ENCODE measurements at regions not wholly inside any gene's neighbourhood (a gene's known extent, or its start where the extent isn't known, plus 50 kb on each side); places are given as distances from the start of the nearest gene placed in this dataset.

DNA sequence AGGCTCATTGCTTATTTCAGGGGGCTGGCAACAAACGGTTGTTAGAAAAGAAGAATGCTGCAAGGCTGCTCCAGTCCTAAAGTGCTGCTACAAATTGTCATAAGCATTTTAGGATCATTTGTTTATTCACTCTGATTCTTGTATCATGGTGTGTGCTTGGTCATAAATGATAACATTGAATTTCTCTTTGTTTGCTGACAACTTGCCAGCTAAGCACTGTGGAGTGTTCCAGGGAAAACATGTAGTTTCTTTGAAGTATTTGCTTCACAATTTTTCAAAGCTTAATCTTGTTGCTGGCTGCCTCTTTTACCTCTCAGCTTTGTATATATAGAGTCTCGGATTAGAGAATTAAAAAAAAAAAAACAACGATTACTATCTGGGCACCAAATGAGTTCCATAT lies 263.0 kb downstream of the PHF14 start:
- DNase-seq (ENCODE audit: low read depth) = no peak
- no peak for TF ChIP-seq CTCF (conservative IDR thresholded peaks at IDR 0.05; ENCODE audit: control insufficient read depth, insufficient read depth, low read depth, low read length)
- H3K4me3 ChIP-seq (ENCODE audit: control insufficient read depth, low read depth, low read length) = no peak overlapping the region

- no peak for DNase-seq (ENCODE audit: low read depth)
- no peak for TF ChIP-seq CTCF (conservative IDR thresholded peaks at IDR 0.05; ENCODE audit: control insufficient read depth, insufficient read depth, low read depth, low read length)
- H3K4me3 ChIP-seq (ENCODE audit: control insufficient read depth, low read depth, low read length) = no peak overlapping the region
Measured at GRCh38 chr7:11237742-11238141, 264.1 kb downstream of the PHF14 start.

- no peak overlapping the region for H3K4me3 ChIP-seq (ENCODE audit: control insufficient read depth, low read depth, low read length)
- no peak for TF ChIP-seq CTCF (conservative IDR thresholded peaks at IDR 0.05; ENCODE audit: control insufficient read depth, insufficient read depth, low read depth, low read length)
- no peak for DNase-seq (ENCODE audit: low read depth)
Measured at GRCh38 chr7:11239316-11239715, 265.6 kb downstream of the PHF14 start.

DNA sequence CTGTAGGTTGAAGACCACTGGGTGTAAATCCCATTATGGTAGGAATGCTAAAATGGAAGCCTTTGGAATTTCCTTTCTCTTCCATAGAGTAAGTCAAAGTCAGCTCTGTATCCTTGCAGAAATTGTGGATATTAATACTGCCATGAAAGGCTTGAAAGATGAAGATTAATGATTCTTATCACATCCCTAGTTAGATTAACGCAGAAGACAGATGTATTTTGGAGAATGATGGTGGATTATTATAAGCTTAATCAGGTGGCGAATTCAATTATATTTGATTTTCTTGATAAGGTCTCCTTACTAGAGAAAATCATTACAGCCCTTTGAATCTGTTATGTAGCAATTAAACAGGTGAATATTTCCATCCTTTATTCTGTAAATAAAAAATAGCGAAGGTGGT lies 270.1 kb downstream of the PHF14 start:
- no peak for TF ChIP-seq CTCF (conservative IDR thresholded peaks at IDR 0.05; ENCODE audit: control insufficient read depth, insufficient read depth, low read depth, low read length)
- no peak for DNase-seq (ENCODE audit: low read depth)
- no peak overlapping the region for H3K4me3 ChIP-seq (ENCODE audit: control insufficient read depth, low read depth, low read length)

DNA sequence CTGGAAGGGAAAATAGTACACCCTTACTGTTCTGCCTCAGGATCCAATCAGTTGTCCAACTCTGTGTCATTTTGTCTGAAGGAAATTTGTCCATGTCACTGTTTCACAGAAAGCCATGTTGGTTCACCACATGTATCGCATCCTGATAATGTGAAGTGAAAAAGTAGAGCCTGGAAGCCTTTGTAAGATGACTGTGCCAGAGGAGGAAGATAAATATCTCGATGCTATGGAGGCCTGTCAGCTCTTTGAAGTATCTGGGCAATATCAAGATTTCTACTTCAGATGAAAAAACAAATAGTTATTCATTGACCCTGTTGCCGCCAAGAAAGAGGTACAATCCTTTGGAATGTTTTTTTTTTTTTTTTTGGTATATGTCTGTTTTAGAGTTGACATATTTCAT lies 270.5 kb downstream of the PHF14 start:
- no peak overlapping the region for H3K4me3 ChIP-seq (ENCODE audit: control insufficient read depth, low read depth, low read length)
- TF ChIP-seq CTCF (conservative IDR thresholded peaks at IDR 0.05; ENCODE audit: control insufficient read depth, insufficient read depth, low read depth, low read length) = no peak
- DNase-seq (ENCODE audit: low read depth) = no peak

DNA sequence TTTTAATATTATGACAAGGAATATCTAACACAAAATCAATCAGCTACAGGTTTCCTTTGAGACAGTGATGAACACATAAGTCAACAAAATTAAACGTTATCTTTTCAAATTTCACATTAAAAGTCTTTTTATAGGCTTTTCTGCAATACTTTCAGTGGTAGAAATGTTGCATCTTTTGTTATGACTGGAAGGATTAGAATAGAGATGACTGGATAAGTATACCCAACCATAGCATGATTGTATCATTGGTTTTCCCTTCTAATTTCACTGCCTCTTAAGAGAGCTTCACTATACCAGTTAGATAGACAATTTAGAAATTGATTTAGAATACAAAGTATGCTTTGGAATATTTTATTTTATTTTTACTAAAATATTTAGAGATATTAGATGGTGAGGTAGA lies 273.9 kb downstream of the PHF14 start:
- no peak overlapping the region for H3K4me3 ChIP-seq (ENCODE audit: control insufficient read depth, low read depth, low read length)
- TF ChIP-seq CTCF (conservative IDR thresholded peaks at IDR 0.05; ENCODE audit: control insufficient read depth, insufficient read depth, low read depth, low read length) = no peak
- DNase-seq (ENCODE audit: low read depth) = no peak

- DNase-seq (ENCODE audit: low read depth) = no peak
- TF ChIP-seq CTCF (conservative IDR thresholded peaks at IDR 0.05; ENCODE audit: control insufficient read depth, insufficient read depth, low read depth, low read length) = no peak
- no peak overlapping the region for H3K4me3 ChIP-seq (ENCODE audit: control insufficient read depth, low read depth, low read length)
Measured at GRCh38 chr7:11251436-11251835, 277.8 kb downstream of the PHF14 start.

All from fibroblast of mammary gland (primary cell).